HepG2 (cell line): ENCODE measurements at regions not wholly inside any gene's neighbourhood (a gene's known extent, or its start where the extent isn't known, plus 50 kb on each side); places are given as distances from the start of the nearest gene placed in this dataset.

Source experiments
- ATAC-seq: fragments of 200-7000 bp; cut with Tn5 transposase; 3 replicates; pipeline ENCODE4 v1.9.1; 2020; ENCODE audit warnings: mild to moderate bottlenecking, moderate library complexity
- BruUV-seq: library from RNA; stranded (reverse); fragments of 400-500 nt; replicated peaks from 2 replicates; lab custom pipeline; 2021; lab: Mats Ljungman, UMichigan
- CTCF ChIA-PET: fragments of 300-600 bp; formaldehyde crosslinking; extraction: SDS; loops from one replicate; lab custom pipeline; 2021; ENCODE audit warnings: low total read pairs, inconsistent platforms, low intra/inter-chr PET ratio; lab: Yijun Ruan, JAX
- POLR2A ChIA-PET: fragments of 350-600 bp; sonication (Branson Sonifier 250); formaldehyde crosslinking; loops from one replicate; lab custom pipeline; 2020; ENCODE audit warnings: antibody characterized with exemption, inconsistent platforms; lab: Yijun Ruan, JAX
- DNase-seq: peaks from one replicate; pipeline ENCODE4 v3.0.0-alpha.2; 2015; ENCODE audit warnings: low spot score
- FAIRE-seq: peaks from 3 replicates; lab custom pipeline; 2011; peaks lifted over from hg19 to GRCh38; lab: Jason Lieb, UNC
- H2AFZ ChIP-seq: one replicate; pipeline ENCODE4 v1.6.1; 2011; ENCODE audit warnings: low read length, inconsistent platforms
- H3K27ac ChIP-seq: fragments of 300-600 bp; 3 replicates; pipeline ENCODE4 v1.8.0; 2011; ENCODE audit warnings: mixed run types, mild to moderate bottlenecking, mixed read lengths, low read length, inconsistent platforms; ENCODE audit not compliant: insufficient read depth; ENCODE audit errors: extremely low read length
- H3K27me3 ChIP-seq, 2 experiments: fragments of 200-600 bp in 1 of 2; 2 replicates in 1 of 2; 3 replicates in 1 of 2; pipeline versions ENCODE4 v1.6.0 to v1.8.0; 2011; ENCODE audit warnings: low read length in 2 of 2, mild to moderate bottlenecking in 2 of 2, moderate library complexity in 2 of 2, inconsistent platforms in 1 of 2; ENCODE audit not compliant: insufficient read depth in 2 of 2, control insufficient read depth in 1 of 2
- H3K36me3 ChIP-seq, 2 experiments: fragments of 200-600 bp in 1 of 2; replicated peaks in 1 of 2; 2 replicates in 1 of 2; 3 replicates in 1 of 2; pipeline versions ENCODE4 v1.5.1 to v1.8.0; 2011; ENCODE audit warnings: low read length in 2 of 2, inconsistent platforms in 1 of 2; ENCODE audit not compliant: insufficient read depth in 2 of 2, control insufficient read depth in 1 of 2
- H3K4me1 ChIP-seq: 2 replicates; pipeline ENCODE4 v1.5.1; 2012; ENCODE audit warnings: low read length, inconsistent platforms; ENCODE audit not compliant: insufficient read depth
- H3K4me2 ChIP-seq: 2 replicates; pipeline ENCODE4 v1.6.0; 2011; ENCODE audit warnings: low read depth, low read length, inconsistent platforms
- H3K4me3 ChIP-seq, 3 experiments: fragments of 200-600 bp in 1 of 3; sonication (generic), shearing (Covaris generic) in 1 of 3; replicated peaks in 1 of 3; 2 replicates each; pipeline ENCODE4 v1.5.1; 2011 to 2016; ENCODE audit warnings: low read length in 3 of 3, inconsistent platforms in 2 of 3, low read depth in 2 of 3, mild to moderate bottlenecking in 2 of 3, control low read depth in 1 of 3, mixed read lengths in 1 of 3; ENCODE audit not compliant: insufficient read depth in 1 of 3
- H3K79me2 ChIP-seq: one replicate; pipeline ENCODE4 v1.6.1; 2011; ENCODE audit warnings: low read length, inconsistent platforms; ENCODE audit not compliant: insufficient read depth
- H3K9ac ChIP-seq: 2 replicates; pipeline ENCODE4 v1.6.0; 2011; ENCODE audit warnings: mild to moderate bottlenecking, low read depth, low read length, inconsistent platforms; ENCODE audit not compliant: insufficient read depth
- H3K9me3 ChIP-seq: 2 replicates; pipeline ENCODE4 v1.5.1; 2012; ENCODE audit warnings: mild to moderate bottlenecking, low read length
- H4K20me1 ChIP-seq: 2 replicates; pipeline ENCODE4 v1.6.0; 2011; ENCODE audit warnings: inconsistent platforms, mild to moderate bottlenecking, low read length, moderate library complexity; ENCODE audit not compliant: insufficient read depth
- CEBPG ChIP-seq: IDR thresholded peaks from 2 replicates; pipeline ENCODE4 v1.6.1; 2016
- CREB1 ChIP-seq, 2 experiments: fragments of 450-650 bp in 1 of 2; IDR thresholded peaks; 2 replicates each; pipeline ENCODE4 v1.6.1; 2016 to 2017; ENCODE audit warnings: control low read depth in 1 of 2, mild to moderate bottlenecking in 1 of 2, missing compliant biosample characterization in 1 of 2, missing genetic modification characterization in 1 of 2
- EZH2 ChIP-seq: conservative IDR thresholded peaks from 2 replicates; pipeline ENCODE4 v1.6.1; 2012; ENCODE audit warnings: mild to moderate bottlenecking, low read depth, low read length, moderate library complexity
- GTF2F1 ChIP-seq: fragments of 150-350 bp; IDR thresholded peaks from 2 replicates; pipeline ENCODE4 v1.6.1; 2014; ENCODE audit warnings: low read length
- HMG20A ChIP-seq: IDR thresholded peaks from 2 replicates; pipeline ENCODE4 v1.6.1; 2016; ENCODE audit warnings: borderline replicate concordance
- HNF4A ChIP-seq: sonication (generic); formaldehyde crosslinking; IDR thresholded peaks from 2 replicates; pipeline ENCODE4 v1.4.0; 2020; ENCODE audit warnings: missing genetic modification reagents
- KDM3A ChIP-seq: IDR thresholded peaks from 2 replicates; pipeline ENCODE4 v1.6.1; 2018; ENCODE audit warnings: low read depth, missing compliant biosample characterization
- KLF9 ChIP-seq: IDR thresholded peaks from 2 replicates; pipeline ENCODE4 v1.6.1; 2016; ENCODE audit warnings: low read depth
- KMT2A ChIP-seq: sonication (generic); formaldehyde crosslinking; IDR thresholded peaks from 2 replicates; pipeline ENCODE4 v1.4.0; 2020; ENCODE audit warnings: missing genetic modification reagents
- MYC ChIP-seq: sonication (generic); formaldehyde crosslinking; IDR thresholded peaks from 2 replicates; pipeline ENCODE4 v1.9.0; 2021; ENCODE audit warnings: missing genetic modification reagents, borderline replicate concordance
- RAD51 ChIP-seq: fragments of 450-650 bp; IDR thresholded peaks from 2 replicates; pipeline ENCODE4 v1.6.1; 2016; ENCODE audit warnings: borderline replicate concordance
- SAFB2 ChIP-seq: sonication (generic); formaldehyde crosslinking; IDR thresholded peaks from 2 replicates; pipeline ENCODE4 v1.5.1; 2020; ENCODE audit warnings: missing genetic modification reagents, low read depth, mild to moderate bottlenecking, borderline replicate concordance
- ZNF652 ChIP-seq: IDR thresholded peaks from 2 replicates; pipeline ENCODE4 v1.6.1; 2016; ENCODE audit warnings: low read depth, borderline replicate concordance
- WGBS: methylation state at CpG from one replicate; pipeline ENCODE4 v1.1.6; 2017; ENCODE audit warnings: low lambda C conversion rate; 5-methylcytosine and 5-hydroxymethylcytosine counted together
- in situ Hi-C: cut with HindIII; loops from 2 replicates; pipeline ENCODE4 v1.10.0; 2017; ENCODE audit warnings: low pct_unique_long_range_greater_than_20kb; ENCODE audit not compliant: extremely low pct_ligation_motif_present
- intact Hi-C: fragments of 100-400 bp; cut with micrococcal nuclease; formaldehyde crosslinking; loops from one replicate; pipeline ENCODE4 v1.10.0; 2022; ENCODE audit not compliant: unreplicated experiment
- TF ChIP-seq, protein P1 (sequence below): sonication (generic); formaldehyde crosslinking; IDR thresholded peaks from 2 replicates; pipeline ENCODE4 v1.8.0; 2022; ENCODE audit warnings: missing genetic modification reagents, low read depth, mild to moderate bottlenecking, borderline replicate concordance
- TF ChIP-seq, protein P2 (sequence below): sonication (generic); formaldehyde crosslinking; IDR thresholded peaks from 2 replicates; pipeline ENCODE4 v1.9.0; 2021; ENCODE audit warnings: missing genetic modification reagents, mild to moderate bottlenecking, borderline replicate concordance
- TF ChIP-seq, protein P3 (sequence below): sonication (generic); formaldehyde crosslinking; IDR thresholded peaks from 2 replicates; pipeline ENCODE4 v1.4.0; 2020; ENCODE audit warnings: missing genetic modification reagents, mild to moderate bottlenecking, borderline replicate concordance
- TF ChIP-seq, protein P4 (sequence below): sonication (generic); formaldehyde crosslinking; IDR thresholded peaks from 2 replicates; pipeline ENCODE4 v1.8.0; 2023; ENCODE audit warnings: mild to moderate bottlenecking, missing genetic modification reagents
- TF ChIP-seq, protein P5 (sequence below): IDR thresholded peaks from 2 replicates; pipeline ENCODE4 v1.6.1; 2018; ENCODE audit warnings: missing genetic modification reagents

DNA sequence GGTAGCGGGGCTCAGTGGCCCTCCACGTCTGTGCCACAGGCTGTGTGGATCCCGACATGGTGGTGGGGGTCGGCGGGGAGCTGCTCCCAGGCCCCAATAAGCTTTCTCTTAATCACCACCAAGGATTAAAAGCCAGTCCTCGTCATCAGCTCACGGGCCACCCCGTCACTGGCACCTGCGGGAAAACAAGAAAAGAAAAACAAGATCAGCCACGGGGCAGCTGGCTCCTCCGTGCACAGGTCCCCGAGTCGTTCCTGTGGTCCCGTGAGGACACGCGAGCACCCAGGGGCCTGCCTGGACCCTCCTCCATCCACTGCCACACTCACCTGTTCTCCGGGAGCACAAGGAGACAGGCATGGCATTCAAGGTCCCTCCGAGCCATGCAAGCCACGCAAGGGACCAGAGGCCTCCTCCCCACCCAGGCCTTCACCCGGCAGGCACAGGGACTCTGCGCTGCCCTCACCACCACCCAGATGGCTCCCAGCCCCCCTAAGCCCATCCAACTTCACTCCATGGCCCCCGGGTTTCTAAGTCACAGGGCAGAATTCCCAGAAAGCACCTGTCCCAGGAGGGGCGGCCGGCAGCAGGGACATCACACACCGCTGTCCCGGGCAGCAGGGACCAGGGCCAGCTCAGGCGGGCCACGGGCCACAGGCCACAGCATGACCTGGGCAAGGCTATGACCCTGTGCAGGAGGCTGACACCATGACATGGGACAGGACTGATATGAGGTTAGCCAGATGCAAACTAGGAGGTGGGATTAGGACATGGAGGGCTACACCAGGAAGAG, 72.0 kb downstream of the NCOR2 start:
- Histone ChIP-seq H3K36me3 (peaks cover 10 to 17% of the 10 kb centered on the region in 2 experiments; a peak in 4 of 5 replicates), H3K9ac (no peak overlapping the region), H3K27ac (no peak overlapping the region), H4K20me1 (peaks cover 22% of the 10 kb centered on the region; the same call in 1 of the 2 replicates), H3K79me2 (peaks cover 10% of the 10 kb centered on the region), H3K9me3 (no peaks in the 10 kb centered on the region), H3K27me3 (no peaks in the 10 kb centered on the region), H3K4me3 (no peak overlapping the region), H3K4me2 (no peak overlapping the region), H2AFZ (no peak overlapping the region), H3K4me1 (peaks cover 19% of the 10 kb centered on the region)
- ChIA-PET CTCF (no interaction called here), POLR2A (no interaction called here)
- WGBS = 94% methylated on average over 19 of the region's 28 CpGs
- DNase-seq (no peak), FAIRE-seq (no peak), ATAC-seq (no peak)
- no peak for TF ChIP-seq KLF9 (CRISPR knock-in tag)
- TF ChIP-seq KMT2A (CRISPR knock-in tag) = no peak
- TF ChIP-seq, protein P1, sequence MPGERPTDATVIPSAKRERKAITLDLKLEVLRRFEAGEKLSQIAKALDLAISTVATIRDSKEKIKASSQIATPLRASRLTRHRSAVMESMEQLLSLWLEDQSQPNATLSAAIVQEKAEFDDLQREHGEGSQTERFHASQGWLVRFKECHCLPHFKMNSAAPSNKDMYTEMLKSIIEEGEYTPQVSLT (CRISPR knock-in tag) = no peak
- no peak for TF ChIP-seq ZNF652 (CRISPR knock-in tag)
- TF ChIP-seq GTF2F1 = no peak
- no peak for TF ChIP-seq EZH2
- TF ChIP-seq HNF4A (CRISPR knock-in tag) = no peak
- TF ChIP-seq KDM3A (CRISPR knock-in tag) = no peak
- no peak for TF ChIP-seq RAD51
- TF ChIP-seq, protein P2, sequence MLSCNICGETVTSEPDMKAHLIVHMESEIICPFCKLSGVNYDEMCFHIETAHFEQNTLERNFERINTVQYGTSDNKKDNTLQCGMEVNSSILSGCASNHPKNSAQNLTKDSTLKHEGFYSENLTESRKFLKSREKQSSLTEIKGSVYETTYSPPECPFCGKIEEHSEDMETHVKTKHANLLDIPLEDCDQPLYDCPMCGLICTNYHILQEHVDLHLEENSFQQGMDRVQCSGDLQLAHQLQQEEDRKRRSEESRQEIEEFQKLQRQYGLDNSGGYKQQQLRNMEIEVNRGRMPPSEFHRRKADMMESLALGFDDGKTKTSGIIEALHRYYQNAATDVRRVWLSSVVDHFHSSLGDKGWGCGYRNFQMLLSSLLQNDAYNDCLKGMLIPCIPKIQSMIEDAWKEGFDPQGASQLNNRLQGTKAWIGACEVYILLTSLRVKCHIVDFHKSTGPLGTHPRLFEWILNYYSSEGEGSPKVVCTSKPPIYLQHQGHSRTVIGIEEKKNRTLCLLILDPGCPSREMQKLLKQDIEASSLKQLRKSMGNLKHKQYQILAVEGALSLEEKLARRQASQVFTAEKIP (CRISPR knock-in tag) = no peak
- no peak for TF ChIP-seq SAFB2 (CRISPR knock-in tag)
- TF ChIP-seq, protein P3, sequence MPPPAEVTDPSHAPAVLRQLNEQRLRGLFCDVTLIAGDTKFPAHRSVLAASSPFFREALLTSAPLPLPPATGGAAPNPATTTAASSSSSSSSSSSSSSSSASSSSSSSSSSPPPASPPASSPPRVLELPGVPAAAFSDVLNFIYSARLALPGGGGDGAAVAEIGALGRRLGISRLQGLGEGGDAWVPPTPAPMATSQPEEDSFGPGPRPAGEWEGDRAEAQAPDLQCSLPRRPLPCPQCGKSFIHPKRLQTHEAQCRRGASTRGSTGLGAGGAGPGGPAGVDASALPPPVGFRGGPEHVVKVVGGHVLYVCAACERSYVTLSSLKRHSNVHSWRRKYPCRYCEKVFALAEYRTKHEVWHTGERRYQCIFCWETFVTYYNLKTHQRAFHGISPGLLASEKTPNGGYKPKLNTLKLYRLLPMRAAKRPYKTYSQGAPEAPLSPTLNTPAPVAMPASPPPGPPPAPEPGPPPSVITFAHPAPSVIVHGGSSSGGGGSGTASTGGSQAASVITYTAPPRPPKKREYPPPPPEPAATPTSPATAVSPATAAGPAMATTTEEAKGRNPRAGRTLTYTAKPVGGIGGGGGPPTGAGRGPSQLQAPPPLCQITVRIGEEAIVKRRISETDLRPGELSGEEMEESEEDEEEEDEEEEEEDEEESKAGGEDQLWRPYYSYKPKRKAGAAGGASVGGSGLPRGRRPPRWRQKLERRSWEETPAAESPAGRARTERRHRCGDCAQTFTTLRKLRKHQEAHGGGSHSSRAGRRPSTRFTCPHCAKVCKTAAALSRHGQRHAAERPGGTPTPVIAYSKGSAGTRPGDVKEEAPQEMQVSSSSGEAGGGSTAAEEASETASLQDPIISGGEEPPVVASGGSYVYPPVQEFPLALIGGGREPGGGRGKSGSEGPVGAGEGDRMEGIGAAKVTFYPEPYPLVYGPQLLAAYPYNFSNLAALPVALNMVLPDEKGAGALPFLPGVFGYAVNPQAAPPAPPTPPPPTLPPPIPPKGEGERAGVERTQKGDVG = no peak
- TF ChIP-seq, protein P4, sequence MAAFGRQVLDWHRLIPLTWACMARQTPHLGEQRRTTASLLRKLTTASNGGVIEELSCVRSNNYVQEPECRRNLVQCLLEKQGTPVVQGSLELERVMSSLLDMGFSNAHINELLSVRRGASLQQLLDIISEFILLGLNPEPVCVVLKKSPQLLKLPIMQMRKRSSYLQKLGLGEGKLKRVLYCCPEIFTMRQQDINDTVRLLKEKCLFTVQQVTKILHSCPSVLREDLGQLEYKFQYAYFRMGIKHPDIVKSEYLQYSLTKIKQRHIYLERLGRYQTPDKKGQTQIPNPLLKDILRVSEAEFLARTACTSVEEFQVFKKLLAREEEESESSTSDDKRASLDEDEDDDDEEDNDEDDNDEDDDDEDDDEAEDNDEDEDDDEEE (CRISPR knock-in tag) = no peak
- no peak for TF ChIP-seq CEBPG
- TF ChIP-seq, protein P5, sequence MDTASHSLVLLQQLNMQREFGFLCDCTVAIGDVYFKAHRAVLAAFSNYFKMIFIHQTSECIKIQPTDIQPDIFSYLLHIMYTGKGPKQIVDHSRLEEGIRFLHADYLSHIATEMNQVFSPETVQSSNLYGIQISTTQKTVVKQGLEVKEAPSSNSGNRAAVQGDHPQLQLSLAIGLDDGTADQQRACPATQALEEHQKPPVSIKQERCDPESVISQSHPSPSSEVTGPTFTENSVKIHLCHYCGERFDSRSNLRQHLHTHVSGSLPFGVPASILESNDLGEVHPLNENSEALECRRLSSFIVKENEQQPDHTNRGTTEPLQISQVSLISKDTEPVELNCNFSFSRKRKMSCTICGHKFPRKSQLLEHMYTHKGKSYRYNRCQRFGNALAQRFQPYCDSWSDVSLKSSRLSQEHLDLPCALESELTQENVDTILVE = no peak
- TF ChIP-seq CREB1 (IDR thresholded peaks at IDR 0.05) = no peak
- no peak for TF ChIP-seq CREB1 (CRISPR knock-in tag; IDR thresholded peaks at IDR 0.05)
- no peak for TF ChIP-seq HMG20A (CRISPR knock-in tag)
- TF ChIP-seq MYC (CRISPR knock-in tag) = no peak
- in situ Hi-C loops = no loop called here
- intact Hi-C loops = no loop called here
- no TSS peak for BruUV-seq
